ENCODE measurements at regions not wholly inside any gene's neighbourhood (a gene's known extent, or its start where the extent isn't known, plus 50 kb on each side); places are given as distances from the start of the nearest gene placed in this dataset.
"Not testable (repeated sequence)": the region's sequence is repeated elsewhere in the genome, so short reads cannot be mapped to it uniquely, and the experiment has no call there.

GRCh38 chr3:34053626-34054025, 255.2 kb downstream of the PDCD6IP start:
- no peak overlapping the region for H3K4me3 Mint-ChIP-seq
- no peaks in the 10 kb centered on the region for H3K9me3 Mint-ChIP-seq
- DNase-seq (ENCODE audit: low spot score in 2 of 2) = no peak
- ATAC-seq = no peak
- H3K4me1 Mint-ChIP-seq = no peaks in the 10 kb centered on the region
- no peak overlapping the region for H3K27ac Mint-ChIP-seq
- no peaks in the 10 kb centered on the region for H3K36me3 Mint-ChIP-seq

DNA sequence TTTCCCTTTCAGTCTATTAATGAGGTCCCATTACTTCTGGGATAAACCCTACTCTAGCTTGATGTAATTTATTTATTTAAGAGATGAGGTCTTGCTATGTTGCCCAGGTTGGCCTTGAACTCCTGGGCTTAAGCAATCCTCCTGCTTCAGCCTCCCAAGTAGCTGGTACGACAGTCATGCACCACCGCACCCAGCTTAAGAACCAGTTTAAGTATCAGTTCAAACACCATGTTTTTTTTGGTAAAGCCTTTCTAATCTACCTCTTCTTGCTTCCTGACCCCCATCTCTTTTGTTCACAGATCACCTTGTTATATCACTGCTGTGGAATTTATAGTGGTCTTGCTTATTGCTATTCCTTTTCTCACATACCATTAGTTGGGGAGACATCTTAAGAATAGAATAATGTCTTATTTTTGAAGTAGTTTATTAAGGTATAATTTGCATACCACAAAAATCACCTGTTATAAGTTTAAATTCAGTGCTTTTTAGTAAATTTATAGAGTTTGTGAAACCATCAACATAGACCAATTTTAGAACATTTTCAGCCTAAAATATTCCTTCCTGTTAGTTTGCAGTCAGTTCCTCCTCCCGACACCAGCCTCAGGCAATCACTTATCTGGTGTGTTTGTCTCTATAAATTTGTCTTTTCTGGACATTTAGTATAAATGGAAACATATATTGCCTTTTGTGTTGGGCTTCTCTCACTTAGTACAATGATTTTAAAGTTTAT, 257.9 kb downstream of the PDCD6IP start:
- ATAC-seq (no peak), DNase-seq (ENCODE audit: low spot score in 2 of 2) (peak in 1 of 2 donors; percentile 18)
- Mint-ChIP-seq H3K9me3 (peaks cover 2% of the 10 kb centered on the region), H3K4me3 (no peak overlapping the region), H3K36me3 (no peaks in the 10 kb centered on the region), H3K27ac (no peak overlapping the region), H3K4me1 (no peaks in the 10 kb centered on the region)

DNA sequence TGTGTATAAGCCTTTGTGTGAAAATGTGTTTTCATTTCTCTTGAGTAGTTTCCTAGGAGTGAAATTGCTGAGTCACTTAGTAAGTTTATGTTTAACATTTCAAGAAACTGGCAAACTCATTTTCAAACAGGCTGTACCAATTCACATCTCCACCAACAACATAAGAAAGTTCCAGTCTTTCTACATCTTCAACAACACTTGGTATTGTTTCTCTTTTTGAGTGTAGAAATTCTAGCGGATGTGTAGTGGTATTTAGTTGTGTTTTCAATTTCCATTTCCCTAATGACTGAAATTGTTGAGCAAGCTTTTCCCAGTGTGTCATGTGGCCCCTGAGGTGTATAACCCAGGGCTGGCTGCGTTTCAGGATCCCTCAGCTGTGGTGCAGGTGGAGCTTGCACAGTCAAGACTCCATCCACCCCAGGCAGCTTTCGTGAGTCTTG, 258.5 kb downstream of the PDCD6IP start:
- Mint-ChIP-seq H3K27ac (no peak overlapping the region), H3K4me1 (no peaks in the 10 kb centered on the region), H3K9me3 (peaks cover 2% of the 10 kb centered on the region), H3K4me3 (no peak overlapping the region), H3K36me3 (no peaks in the 10 kb centered on the region)
- ATAC-seq (peak; percentile 94), DNase-seq (ENCODE audit: low spot score in 2 of 2) (peak in 1 of 2 donors; percentile 67)

- not testable (repeated sequence) for H3K36me3 Mint-ChIP-seq; ATAC-seq; H3K27ac Mint-ChIP-seq; H3K4me1 Mint-ChIP-seq; DNase-seq (ENCODE audit: low spot score in 2 of 2); H3K9me3 Mint-ChIP-seq; H3K4me3 Mint-ChIP-seq
These were observed 262.6 kb downstream of the PDCD6IP start for GRCh38 chr3:34060995-34061394.

- no peak overlapping the region for H3K4me3 Mint-ChIP-seq
These were observed 267.5 kb downstream of the PDCD6IP start for GRCh38 chr3:34065901-34066300.

GRCh38 chr3:34066328-34066727, 267.9 kb downstream of the PDCD6IP start:
- Mint-ChIP-seq H3K36me3 (no peaks in the 10 kb centered on the region), H3K4me1 (peaks cover 8% of the 10 kb centered on the region), H3K4me3 (no peak overlapping the region), H3K9me3 (no peaks in the 10 kb centered on the region), H3K27ac (no peak overlapping the region)
- no peak for DNase-seq (ENCODE audit: low spot score in 2 of 2)
- ATAC-seq = no peak

More at GRCh38 chr3:34065901-34066300, 267.5 kb downstream of the PDCD6IP start:
- ATAC-seq (no peak), DNase-seq (ENCODE audit: low spot score in 2 of 2) (no peak)
- Mint-ChIP-seq H3K27ac (no peak overlapping the region), H3K9me3 (no peaks in the 10 kb centered on the region), H3K36me3 (no peaks in the 10 kb centered on the region), H3K4me1 (peaks cover 3% of the 10 kb centered on the region)

- Mint-ChIP-seq H3K36me3 (no peaks in the 10 kb centered on the region), H3K27ac (no peak overlapping the region), H3K9me3 (no peaks in the 10 kb centered on the region), H3K4me1 (peaks cover 8% of the 10 kb centered on the region), H3K4me3 (no peak overlapping the region)
- ATAC-seq = no peak
- DNase-seq (ENCODE audit: low spot score in 2 of 2) = no peak
These were observed 268.6 kb downstream of the PDCD6IP start for GRCh38 chr3:34066999-34067398.

DNA sequence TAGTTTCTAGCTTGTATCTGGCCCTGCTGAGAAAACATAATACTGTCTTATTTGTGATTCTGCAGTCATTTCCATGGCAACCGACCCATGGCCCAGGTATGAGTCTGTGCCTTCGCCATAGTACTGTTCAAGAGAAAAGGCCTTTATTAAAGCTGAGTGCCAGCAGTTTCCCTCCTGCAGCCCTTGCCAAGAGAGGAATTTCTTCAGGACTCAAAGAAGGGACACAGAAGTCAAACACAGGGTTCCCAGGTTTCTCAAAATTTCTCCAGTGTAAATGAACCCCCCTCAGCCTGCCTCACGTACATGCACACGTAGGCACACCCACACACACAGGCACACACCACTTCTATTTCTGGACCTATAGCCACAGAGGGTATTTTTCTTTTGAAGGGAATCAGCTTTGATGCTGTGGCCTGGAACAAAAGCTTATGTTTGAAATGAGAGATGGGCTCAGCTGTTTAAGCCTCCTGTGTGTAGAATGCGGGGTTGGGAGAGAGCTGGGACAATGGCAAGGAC, 269.2 kb downstream of the PDCD6IP start:
- Mint-ChIP-seq H3K4me1 (peaks cover 8% of the 10 kb centered on the region), H3K9me3 (no peaks in the 10 kb centered on the region), H3K4me3 (no peak overlapping the region), H3K36me3 (no peaks in the 10 kb centered on the region), H3K27ac (no peak overlapping the region)
- ATAC-seq (no peak), DNase-seq (ENCODE audit: low spot score in 2 of 2) (no peak)

DNA sequence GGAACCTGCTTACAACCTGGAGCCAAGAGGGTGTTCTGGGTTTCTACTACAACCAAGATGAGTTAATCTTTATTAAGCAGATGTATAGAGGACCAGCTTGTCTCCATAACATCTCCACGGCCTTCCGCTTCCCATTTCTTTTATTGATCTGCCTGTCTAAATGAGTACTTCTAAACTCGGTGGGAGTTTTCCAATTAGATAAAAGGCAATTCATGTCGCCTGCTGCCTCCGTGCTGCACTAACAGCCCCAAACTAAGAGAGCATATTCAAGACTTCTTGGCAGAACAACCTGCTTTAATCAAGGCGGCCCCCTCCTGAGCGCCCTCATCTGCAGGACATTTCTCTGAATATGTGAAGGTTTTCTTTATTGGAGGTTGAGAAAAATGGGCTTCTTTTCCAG, 270.1 kb downstream of the PDCD6IP start:
- Mint-ChIP-seq H3K36me3 (no peaks in the 10 kb centered on the region), H3K27ac (no peak overlapping the region), H3K4me3 (no peak overlapping the region), H3K4me1 (peaks cover 8% of the 10 kb centered on the region), H3K9me3 (no peaks in the 10 kb centered on the region)
- no peak for DNase-seq (ENCODE audit: low spot score in 2 of 2)
- no peak for ATAC-seq

- ATAC-seq (peak; percentile 60), DNase-seq (ENCODE audit: low spot score in 2 of 2) (no peak)
- Mint-ChIP-seq H3K36me3 (no peaks in the 10 kb centered on the region), H3K27ac (no peak overlapping the region), H3K9me3 (no peaks in the 10 kb centered on the region), H3K4me1 (peaks cover 8% of the 10 kb centered on the region), H3K4me3 (no peak overlapping the region)
These were observed 272.6 kb downstream of the PDCD6IP start for GRCh38 chr3:34070831-34071585.

- Mint-ChIP-seq H3K36me3 (no peaks in the 10 kb centered on the region), H3K4me1 (peaks cover 8% of the 10 kb centered on the region), H3K9me3 (no peaks in the 10 kb centered on the region), H3K4me3 (no peak overlapping the region), H3K27ac (no peak overlapping the region)
- DNase-seq (ENCODE audit: low spot score in 2 of 2) (no peak), ATAC-seq (no peak)
These were observed 273.9 kb downstream of the PDCD6IP start for GRCh38 chr3:34072297-34072696.

DNA sequence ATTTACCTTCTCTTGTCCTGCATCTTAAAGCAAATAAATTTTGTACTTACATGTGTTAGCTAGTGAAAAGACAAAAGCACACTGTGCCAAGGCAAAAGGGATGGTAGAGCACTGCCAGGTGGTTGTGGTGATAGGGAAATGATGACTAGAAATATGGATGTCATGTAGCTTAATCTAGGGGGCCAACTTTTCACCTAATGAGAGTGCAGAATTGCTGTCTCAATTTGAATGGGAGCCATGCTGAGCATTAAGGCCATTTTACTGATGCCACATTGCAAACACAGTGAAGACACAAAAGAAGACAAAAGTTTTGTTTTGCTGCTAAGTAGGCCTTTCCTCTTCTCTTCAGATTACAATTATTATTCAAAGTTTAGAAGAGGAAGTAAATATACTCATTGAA, 274.7 kb downstream of the PDCD6IP start:
- Mint-ChIP-seq H3K9me3 (no peaks in the 10 kb centered on the region), H3K4me3 (no peak overlapping the region), H3K4me1 (peaks cover 8% of the 10 kb centered on the region), H3K27ac (no peak overlapping the region), H3K36me3 (no peaks in the 10 kb centered on the region)
- DNase-seq (ENCODE audit: low spot score in 2 of 2) = no peak
- ATAC-seq = no peak

DNA sequence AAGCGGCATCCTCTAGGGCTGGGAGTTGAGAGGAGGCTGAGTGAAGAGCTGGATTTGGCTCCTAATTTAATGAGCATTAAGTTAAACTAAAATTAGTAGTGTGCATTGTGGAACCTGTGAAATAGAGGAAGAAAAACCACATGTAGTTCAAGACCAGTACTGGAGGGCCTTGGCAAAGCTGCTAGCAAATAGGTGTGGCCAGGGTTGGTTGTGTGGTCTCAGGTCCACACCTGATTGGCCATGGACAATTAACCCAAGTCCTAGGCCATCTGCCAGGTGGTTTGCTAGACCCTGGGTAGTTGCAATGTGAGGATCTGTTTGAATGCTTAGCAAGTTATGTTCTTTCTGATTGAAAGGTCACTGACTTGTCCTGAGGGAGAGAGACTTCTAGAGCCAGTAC, 275.5 kb downstream of the PDCD6IP start:
- no peaks in the 10 kb centered on the region for H3K9me3 Mint-ChIP-seq
- no peak overlapping the region for H3K4me3 Mint-ChIP-seq
- ATAC-seq = no peak
- DNase-seq (ENCODE audit: low spot score in 2 of 2) = no peak
- H3K36me3 Mint-ChIP-seq = no peaks in the 10 kb centered on the region
- H3K4me1 Mint-ChIP-seq = peaks cover 8% of the 10 kb centered on the region
- no peak overlapping the region for H3K27ac Mint-ChIP-seq

DNA sequence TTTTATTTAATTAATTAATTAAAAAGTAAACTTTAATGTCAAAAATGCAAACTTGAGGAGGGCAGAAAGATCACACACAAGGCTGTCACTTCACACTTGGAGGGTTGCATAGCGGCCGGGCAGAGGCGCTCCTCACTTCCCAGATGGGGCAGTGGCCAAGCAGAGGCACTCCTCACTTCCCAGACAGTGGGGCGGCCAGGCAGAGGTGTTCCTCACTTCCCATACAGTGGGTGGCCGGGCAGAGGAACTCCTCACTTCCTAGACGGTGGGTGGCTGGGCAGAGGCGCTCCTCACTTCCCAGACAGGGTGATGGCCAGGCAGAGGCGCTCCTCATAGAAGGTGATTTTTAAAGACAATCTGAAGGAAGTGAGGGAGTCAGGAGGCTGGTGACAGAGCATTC, 277.5 kb downstream of the PDCD6IP start:
- Mint-ChIP-seq H3K36me3 (no peaks in the 10 kb centered on the region), H3K27ac (no peak overlapping the region), H3K9me3 (no peaks in the 10 kb centered on the region), H3K4me3 (no peak overlapping the region), H3K4me1 (peaks cover 4% of the 10 kb centered on the region)
- no peak for DNase-seq (ENCODE audit: low spot score in 2 of 2)
- peak; percentile 11 for ATAC-seq

- ATAC-seq (no peak), DNase-seq (ENCODE audit: low spot score in 2 of 2) (no peak)
- Mint-ChIP-seq H3K27ac (no peak overlapping the region), H3K36me3 (no peaks in the 10 kb centered on the region), H3K9me3 (no peaks in the 10 kb centered on the region), H3K4me1 (no peaks in the 10 kb centered on the region), H3K4me3 (no peak overlapping the region)
These were observed 279.2 kb downstream of the PDCD6IP start for GRCh38 chr3:34077417-34078195.

Measured in stimulated activated effector memory CD8-positive, alpha-beta T cell treated with anti-CD3 and anti-CD28 coated beads, Interleukin-12 subunit alpha, Interleukin-12 subunit beta, amount 100 ng/mL, for 72 hours (primary cell).